Stomach smooth muscle (tissue), 2 donors: ENCODE measurements at regions not wholly inside any gene's neighbourhood (a gene's known extent, or its start where the extent isn't known, plus 50 kb on each side); places are given as distances from the start of the nearest gene placed in this dataset.
"Not testable (repeated sequence)": the region's sequence is repeated elsewhere in the genome, so short reads cannot be mapped to it uniquely, and the experiment has no call there.

Experiments
- H3K27ac ChIP-seq: one replicate; pipeline ENCODE4 v1.7.0; 2013; ENCODE audit warnings: mild to moderate bottlenecking, low read length, inconsistent platforms
- H3K27me3 ChIP-seq, 2 donors: one replicate each; pipeline ENCODE4 v1.7.0; 2013; ENCODE audit warnings: low read length in 2 of 2; ENCODE audit not compliant: insufficient read depth in 2 of 2, control insufficient read depth in 1 of 2
- H3K36me3 ChIP-seq, 2 donors: one replicate each; pipeline ENCODE4 v1.7.0; 2013; ENCODE audit warnings: low read length in 2 of 2; ENCODE audit not compliant: control insufficient read depth in 2 of 2, insufficient read depth in 2 of 2
- H3K4me1 ChIP-seq: one replicate; pipeline ENCODE4 v1.7.0; 2013; ENCODE audit warnings: low read length; ENCODE audit not compliant: control insufficient read depth, insufficient read depth
- H3K4me3 ChIP-seq, 2 donors: one replicate each; pipeline ENCODE4 v1.7.0; 2013; ENCODE audit warnings: low read length in 2 of 2
- H3K9ac ChIP-seq, 2 donors: one replicate each; pipeline ENCODE4 v1.7.0; 2013; ENCODE audit warnings: low read length in 2 of 2, mild to moderate bottlenecking in 1 of 2
- H3K9me3 ChIP-seq, 2 donors: one replicate each; pipeline ENCODE4 v1.7.0; 2013; ENCODE audit warnings: low read length in 2 of 2; ENCODE audit not compliant: control insufficient read depth in 2 of 2
- donor health status: healthy.
- donor health status: Pancreatic carcinoma.

DNA sequence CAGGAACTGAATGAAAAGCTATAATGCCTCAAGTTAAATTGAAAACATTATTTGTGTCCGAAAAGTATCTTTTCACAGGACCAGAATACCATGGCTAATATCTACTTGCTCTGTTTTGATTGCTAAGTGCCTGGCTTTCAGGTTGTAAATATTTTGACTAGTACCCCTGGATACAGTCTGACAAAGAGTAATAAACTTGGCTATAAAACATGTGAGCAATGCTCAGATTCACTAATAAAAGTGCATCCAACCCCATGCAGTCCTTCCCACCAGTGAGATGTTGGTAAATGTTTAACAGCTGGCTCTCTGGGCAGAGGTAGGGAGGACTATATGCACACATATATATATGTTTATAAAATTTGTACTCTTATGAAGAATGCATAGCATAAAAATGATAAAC is 281.8 kb upstream of the TGFBR2 start:
- H3K27me3 ChIP-seq = no peaks in the 10 kb centered on the region
- H3K36me3 ChIP-seq = no peaks in the 10 kb centered on the region
- no peaks in the 10 kb centered on the region for H3K9me3 ChIP-seq
- no peak overlapping the region for H3K27ac ChIP-seq
- peaks cover 4% of the 10 kb centered on the region for H3K4me1 ChIP-seq
- H3K9ac ChIP-seq = no peak overlapping the region
- no peak overlapping the region for H3K4me3 ChIP-seq

DNA sequence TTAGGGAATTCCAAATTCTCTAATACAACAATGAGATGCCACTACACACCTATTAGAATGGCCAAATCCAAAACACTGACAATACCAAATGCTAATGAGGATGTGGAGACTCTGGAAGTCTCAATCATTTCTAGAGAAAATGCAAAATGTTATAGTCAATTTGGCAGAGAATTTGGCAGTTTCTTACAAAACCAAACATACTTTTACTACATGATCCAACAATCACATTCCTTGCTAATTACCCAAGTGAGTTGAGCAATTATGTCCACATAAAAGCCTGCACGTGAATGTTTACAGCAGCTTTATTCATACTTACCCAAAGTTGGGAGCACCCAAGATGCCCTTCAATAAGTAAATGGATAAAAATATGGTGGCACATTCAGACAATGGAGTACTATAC is 278.4 kb upstream of the TGFBR2 start:
- not testable (repeated sequence) for H3K9me3 ChIP-seq, H3K4me1 ChIP-seq, H3K27me3 ChIP-seq, H3K4me3 ChIP-seq, H3K27ac ChIP-seq, H3K9ac ChIP-seq, H3K36me3 ChIP-seq

DNA sequence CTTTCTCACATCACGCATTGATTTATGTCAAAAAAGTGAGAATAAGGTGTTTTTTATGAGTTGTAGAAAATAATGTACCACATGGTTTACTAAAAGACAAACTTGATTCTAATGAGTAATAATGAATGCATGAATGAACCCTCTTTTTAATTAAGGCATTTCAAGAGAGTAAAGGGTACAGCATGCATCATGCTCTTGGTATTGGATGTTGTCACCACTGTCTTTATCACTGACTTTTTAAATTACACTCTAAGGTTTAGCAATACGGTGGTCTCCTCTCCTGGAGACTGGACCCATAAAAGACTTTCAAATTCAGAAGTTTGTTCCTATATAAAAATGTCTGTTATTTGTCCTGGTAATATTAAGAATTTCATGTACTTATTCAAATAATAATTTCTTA is 277.5 kb upstream of the TGFBR2 start:
- H3K27ac ChIP-seq, H3K9ac ChIP-seq, H3K27me3 ChIP-seq, H3K9me3 ChIP-seq, H3K4me3 ChIP-seq, H3K4me1 ChIP-seq, H3K36me3 ChIP-seq: not testable (repeated sequence)

DNA sequence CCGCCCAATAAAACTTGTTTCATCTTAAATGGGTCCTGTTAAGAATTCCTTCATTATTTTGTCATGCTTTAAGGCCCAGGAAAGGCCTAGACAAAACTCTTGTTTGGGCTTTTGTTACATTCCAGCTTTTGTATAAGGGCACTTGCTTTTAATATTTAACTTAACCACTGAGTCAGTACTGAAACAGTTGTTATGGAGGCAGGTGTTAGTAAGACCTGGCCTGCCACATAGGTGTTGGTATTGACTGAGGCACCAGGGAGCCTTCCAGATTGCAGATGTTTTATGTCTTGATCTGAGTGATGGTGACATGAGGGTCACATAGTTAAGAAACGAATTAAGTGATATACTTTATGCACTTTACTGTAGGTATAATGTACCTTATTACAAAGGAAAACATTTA is 274.9 kb upstream of the TGFBR2 start:
- Histone ChIP-seq H3K4me3 (no peak overlapping the region), H3K4me1 (no peaks in the 10 kb centered on the region), H3K27ac (no peak overlapping the region), H3K9ac (no peak overlapping the region), H3K36me3 (no peaks in the 10 kb centered on the region), H3K27me3 (no peaks in the 10 kb centered on the region), H3K9me3 (no peaks in the 10 kb centered on the region)

DNA sequence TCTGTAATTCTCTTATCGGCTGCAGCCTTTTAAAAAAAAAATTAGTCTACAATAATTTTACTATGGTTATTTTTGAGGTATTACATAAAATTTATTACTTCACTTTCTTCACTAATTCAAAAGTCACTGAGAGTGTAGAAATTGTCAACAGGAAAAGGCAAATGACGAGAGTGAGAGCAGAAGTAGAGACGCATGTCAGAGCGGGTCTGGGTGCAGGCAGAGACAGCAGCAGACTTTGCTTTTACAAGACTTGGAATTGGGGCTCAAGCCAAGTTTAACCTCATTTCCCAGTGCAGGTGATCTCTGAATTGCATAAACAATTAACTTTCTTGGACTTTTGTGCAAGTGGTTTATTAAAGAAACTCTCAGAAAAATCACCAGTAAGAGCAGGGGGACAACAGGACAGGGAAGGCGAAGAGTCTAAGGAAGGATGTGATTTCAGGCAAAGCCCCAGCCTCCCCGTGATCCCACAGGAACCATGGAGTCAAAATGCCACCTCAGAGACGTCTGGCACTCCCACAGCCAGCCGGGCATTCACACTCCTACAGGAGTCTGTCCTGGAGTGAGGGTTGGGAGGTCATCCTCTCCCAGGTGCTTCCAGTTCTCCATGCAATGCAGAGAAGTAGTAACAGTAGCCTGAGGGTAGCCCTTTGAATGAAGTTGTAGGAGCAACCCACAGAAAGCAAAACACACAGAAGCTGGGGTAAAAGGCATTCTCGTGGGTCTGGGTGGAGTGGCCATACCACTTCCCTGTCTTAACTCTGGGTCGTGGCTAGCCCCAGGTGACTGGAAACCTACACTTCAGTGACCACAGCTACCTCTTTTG is 274.0 kb upstream of the TGFBR2 start:
- Histone ChIP-seq H3K36me3 (no peaks in the 10 kb centered on the region), H3K4me3 (no peak overlapping the region), H3K9ac (no peak overlapping the region), H3K4me1 (no peaks in the 10 kb centered on the region), H3K9me3 (no peaks in the 10 kb centered on the region), H3K27ac (no peak overlapping the region), H3K27me3 (no peaks in the 10 kb centered on the region)

DNA sequence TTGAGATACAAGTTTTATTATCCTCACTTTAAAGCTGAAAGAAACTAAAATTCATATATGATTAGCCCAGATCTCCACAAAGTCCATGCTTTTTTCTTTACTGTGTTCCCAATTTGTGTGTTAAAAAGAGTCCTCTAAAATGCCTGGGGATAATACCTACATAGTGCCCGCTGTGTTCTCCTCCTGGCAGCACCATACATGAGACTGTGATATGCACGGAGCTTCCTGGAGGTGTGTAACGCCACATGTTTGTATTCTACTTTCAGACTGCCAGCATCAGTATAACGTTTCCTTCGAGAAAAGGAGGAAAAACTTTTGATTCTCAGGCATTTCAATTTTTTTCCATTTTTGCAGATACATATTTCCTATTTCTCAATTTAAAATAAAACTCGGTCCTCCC is 273.3 kb upstream of the TGFBR2 start:
- no peaks in the 10 kb centered on the region for H3K27me3 ChIP-seq
- H3K4me3 ChIP-seq = no peak overlapping the region
- no peak overlapping the region for H3K27ac ChIP-seq
- no peaks in the 10 kb centered on the region for H3K36me3 ChIP-seq
- no peaks in the 10 kb centered on the region for H3K4me1 ChIP-seq
- H3K9me3 ChIP-seq = no peaks in the 10 kb centered on the region
- H3K9ac ChIP-seq = no peak overlapping the region

DNA sequence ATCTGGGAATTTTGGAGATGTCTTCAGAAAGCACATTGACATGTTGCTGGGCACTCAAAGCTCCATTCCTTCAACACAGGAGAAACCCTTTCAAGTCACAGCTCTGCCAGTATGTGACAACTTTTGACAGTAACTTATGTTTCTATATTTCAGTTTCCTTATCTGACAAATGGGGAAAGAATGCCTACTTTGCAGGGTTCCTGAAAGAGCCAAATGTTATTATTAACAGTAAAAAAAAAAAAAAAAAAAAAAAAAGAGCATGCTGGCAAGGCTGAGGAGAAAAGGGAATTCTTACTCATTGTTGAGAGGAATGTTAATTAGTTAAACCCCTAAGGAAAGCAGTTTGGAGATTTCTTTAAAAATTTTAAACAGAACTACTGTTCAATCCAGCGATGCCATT is 272.5 kb upstream of the TGFBR2 start:
- Histone ChIP-seq H3K4me3 (no peak overlapping the region), H3K27me3 (no peaks in the 10 kb centered on the region), H3K27ac (no peak overlapping the region), H3K9ac (no peak overlapping the region), H3K36me3 (no peaks in the 10 kb centered on the region), H3K9me3 (no peaks in the 10 kb centered on the region), H3K4me1 (no peaks in the 10 kb centered on the region)

DNA sequence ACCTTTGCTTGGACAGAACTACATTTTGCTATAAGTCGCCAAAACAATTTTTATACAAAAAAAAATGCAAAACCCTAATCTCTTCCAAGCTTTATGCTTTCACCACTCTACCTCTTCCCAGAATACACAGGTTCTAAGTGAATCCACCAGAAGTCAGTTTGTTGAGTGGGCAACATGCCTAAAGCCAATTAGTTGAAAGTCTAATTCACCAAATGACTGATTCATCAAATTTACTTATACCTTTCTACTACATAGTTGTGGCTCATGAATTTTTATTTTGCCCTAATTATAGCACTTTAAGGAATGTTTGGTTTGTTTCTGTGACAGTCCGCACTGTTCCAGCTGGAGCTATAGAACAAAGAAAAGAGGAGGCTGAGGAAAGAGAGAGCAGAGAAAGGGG is 265.9 kb upstream of the TGFBR2 start:
- Histone ChIP-seq H3K4me1 (no peaks in the 10 kb centered on the region), H3K27ac (no peak overlapping the region), H3K27me3 (no peaks in the 10 kb centered on the region), H3K9ac (no peak overlapping the region), H3K4me3 (no peak overlapping the region), H3K36me3 (no peaks in the 10 kb centered on the region), H3K9me3 (no peaks in the 10 kb centered on the region)

DNA sequence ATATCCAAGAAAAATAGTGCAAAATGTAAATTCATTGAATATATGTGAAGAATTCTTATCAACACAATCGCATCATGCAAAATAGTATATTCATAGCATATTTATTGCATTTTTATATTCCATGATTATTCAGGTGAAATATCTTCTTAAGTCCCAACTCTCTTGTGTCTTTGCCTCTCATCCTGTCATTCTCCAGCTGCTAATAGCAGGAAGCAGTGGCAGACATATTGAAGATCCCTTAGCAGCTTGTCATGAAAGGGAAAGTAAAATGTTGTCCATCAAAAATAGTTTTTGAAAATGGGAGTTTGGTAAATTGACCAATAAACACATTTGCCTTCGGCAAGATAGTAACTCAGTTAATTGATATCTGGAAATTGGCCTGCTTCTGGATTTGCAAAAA is 265.3 kb upstream of the TGFBR2 start:
- Histone ChIP-seq H3K9me3 (no peaks in the 10 kb centered on the region), H3K27ac (no peak overlapping the region), H3K36me3 (no peaks in the 10 kb centered on the region), H3K4me1 (no peaks in the 10 kb centered on the region), H3K27me3 (no peaks in the 10 kb centered on the region), H3K9ac (no peak overlapping the region), H3K4me3 (no peak overlapping the region)

DNA sequence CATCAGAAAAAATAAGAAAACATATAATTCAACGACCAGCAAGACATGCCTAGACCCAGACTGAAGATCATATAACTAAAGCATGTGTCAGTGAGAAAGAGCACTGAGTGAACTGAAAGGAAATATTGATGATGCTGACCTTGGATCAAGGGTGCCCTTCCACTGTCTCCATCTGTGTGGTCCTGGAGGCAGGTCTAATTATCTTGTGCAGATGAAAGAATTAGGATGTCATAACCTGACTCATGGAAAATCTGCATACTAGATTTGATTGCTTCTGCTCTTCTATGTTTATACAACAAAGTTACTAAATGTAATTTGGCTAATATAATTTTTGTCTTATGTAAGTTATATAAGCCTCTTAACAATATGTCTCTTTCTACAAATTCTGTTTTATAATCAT is 264.6 kb upstream of the TGFBR2 start:
- no peaks in the 10 kb centered on the region for H3K4me1 ChIP-seq
- H3K4me3 ChIP-seq = no peak overlapping the region
- H3K9me3 ChIP-seq = no peaks in the 10 kb centered on the region
- H3K27me3 ChIP-seq = no peaks in the 10 kb centered on the region
- H3K36me3 ChIP-seq = no peaks in the 10 kb centered on the region
- H3K9ac ChIP-seq = no peak overlapping the region
- peak overlapping the region; percentile 26 for H3K27ac ChIP-seq

DNA sequence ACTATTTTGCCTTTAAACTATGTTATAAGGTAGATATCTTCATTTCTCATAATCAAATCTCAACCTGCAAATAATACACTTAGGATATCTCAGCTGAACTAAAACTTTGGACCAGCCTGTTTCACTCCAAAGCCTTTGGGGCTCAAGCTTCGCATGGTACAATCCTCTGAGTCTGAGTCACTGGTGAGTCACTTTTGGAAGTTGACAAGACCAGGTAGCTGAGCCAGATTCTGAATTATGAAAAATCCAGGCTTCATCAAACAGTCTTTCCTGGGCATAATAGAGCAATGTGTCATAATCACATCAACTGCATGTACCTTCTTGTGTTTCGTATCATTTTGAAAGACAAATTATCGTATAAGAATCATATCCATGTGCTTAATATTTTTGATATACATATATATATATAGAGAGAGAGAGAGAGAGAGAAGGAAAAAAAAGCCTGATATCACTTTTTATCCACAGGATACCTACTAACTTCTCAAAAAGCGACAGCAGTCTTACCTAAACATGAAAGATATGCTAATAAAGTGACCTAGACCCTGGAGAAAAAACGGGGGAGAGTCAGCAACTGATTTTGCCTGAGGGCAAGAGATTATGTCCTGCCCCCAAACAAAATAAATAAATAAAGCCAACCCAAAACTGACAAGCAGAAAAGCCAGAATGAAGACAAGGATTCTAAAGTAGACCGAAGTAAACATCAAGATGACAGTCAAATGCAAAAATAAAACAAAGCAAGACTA is 263.9 kb upstream of the TGFBR2 start:
- no peaks in the 10 kb centered on the region for H3K4me1 ChIP-seq
- H3K27me3 ChIP-seq = no peaks in the 10 kb centered on the region
- H3K27ac ChIP-seq = peak overlapping the region; percentile 26
- H3K9me3 ChIP-seq = no peaks in the 10 kb centered on the region
- H3K4me3 ChIP-seq = no peak overlapping the region
- H3K36me3 ChIP-seq = no peaks in the 10 kb centered on the region
- no peak overlapping the region for H3K9ac ChIP-seq
